Stimulated activated CD8-positive, alpha-beta memory T cell treated with anti-CD3 and anti-CD28 coated beads, Interleukin-4, amount 100 ng/mL, for 48 hours (primary cell): ENCODE measurements at regions not wholly inside any gene's neighbourhood (a gene's known extent, or its start where the extent isn't known, plus 50 kb on each side); places are given as distances from the start of the nearest gene placed in this dataset.

Experiments
- DNase-seq: peaks from one replicate; pipeline ENCODE4 v3.0.0-alpha.2; 2020

DNA sequence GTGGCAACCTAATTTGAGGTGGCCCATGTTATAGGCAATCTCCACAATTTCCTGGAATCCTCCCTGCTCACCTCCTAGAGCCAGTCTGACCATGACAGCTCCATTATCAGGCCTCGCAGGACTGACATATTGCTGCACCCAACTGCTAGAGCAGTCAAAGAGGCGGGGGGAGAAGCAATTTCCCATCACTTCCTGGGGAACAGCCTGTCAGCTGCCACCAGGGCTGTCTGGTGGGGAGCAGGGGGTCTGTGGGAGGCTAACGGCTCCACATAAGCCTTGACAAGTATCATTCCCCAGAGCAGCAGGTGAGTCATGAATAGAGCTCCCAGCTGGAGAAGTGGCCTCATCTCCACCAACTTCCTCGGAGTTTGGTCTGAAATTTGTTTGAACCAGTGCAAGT is 322.9 kb downstream of the MATN1 start:
- DNase-seq: no peak

- DNase-seq: no peak
Observed at GRCh38 chr1:30399026-30399425, 324.4 kb downstream of the MATN1 start.

- DNase-seq: no peak
Observed at GRCh38 chr1:30397576-30397975, 325.8 kb downstream of the MATN1 start.

GRCh38 chr1:30395631-30396030 is 327.8 kb downstream of the MATN1 start:
- no peak for DNase-seq

DNA sequence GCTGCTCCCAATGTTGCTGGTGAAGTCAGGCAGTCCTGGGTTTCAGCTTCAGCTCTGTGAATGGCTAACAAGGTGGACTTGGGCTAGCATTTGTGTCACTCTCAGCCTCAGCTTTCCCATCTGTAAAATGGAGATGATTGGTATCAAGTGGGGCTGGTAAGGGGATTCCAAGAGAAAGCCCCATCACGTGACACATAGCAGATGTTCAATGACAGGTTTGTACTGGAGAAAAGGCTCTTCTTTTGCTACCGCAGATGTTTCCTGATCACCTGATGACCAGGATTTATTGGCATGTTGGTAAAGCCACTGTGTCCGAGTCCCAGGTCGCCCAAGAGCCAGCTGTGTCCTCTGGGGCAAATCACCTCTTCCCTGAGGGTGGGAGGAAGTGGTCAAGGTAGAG is 335.0 kb downstream of the MATN1 start:
- DNase-seq: no peak

DNA sequence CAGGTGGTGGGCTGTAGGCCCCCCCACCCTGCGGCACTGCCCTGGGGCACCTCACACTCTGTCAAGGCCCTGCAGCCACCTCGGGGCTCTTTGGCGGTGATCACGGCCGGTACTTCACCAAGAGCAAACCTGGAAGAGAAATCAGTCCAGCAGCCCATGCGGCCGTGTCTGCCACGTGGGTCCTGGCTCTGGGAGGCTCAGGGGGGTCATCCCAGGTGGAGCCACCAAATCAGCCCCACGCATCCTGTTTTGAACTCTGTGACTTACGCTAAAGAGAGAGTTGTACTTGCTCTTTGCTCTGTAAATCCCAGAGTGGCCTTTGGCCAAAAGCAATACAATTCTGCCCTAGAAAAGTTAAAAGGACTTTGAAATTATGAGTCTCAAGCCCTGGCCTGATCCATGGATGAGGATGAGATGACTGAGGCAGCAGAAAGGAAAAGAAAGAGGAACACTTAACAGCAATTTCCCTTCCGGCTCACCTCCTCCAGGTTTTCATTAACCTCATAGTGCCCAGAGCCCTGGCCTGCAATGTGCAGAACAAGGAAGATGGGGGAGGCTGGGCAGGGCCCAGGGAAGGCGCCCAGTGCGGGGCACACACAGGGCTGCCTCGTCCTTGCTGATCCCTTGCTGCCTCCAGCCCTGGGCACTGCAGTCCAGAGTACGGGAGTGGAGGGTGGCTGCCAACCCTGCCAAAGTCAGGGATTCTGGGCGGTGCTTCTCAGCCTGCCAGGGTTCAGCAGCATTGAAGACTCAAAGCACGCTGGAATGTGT is 337.0 kb downstream of the MATN1 start:
- no peak for DNase-seq

GRCh38 chr1:30385246-30385995 is 338.0 kb downstream of the MATN1 start:
- DNase-seq: no peak

- DNase-seq: no peak
Observed at GRCh38 chr1:30384286-30385245, 338.8 kb downstream of the MATN1 start.

DNA sequence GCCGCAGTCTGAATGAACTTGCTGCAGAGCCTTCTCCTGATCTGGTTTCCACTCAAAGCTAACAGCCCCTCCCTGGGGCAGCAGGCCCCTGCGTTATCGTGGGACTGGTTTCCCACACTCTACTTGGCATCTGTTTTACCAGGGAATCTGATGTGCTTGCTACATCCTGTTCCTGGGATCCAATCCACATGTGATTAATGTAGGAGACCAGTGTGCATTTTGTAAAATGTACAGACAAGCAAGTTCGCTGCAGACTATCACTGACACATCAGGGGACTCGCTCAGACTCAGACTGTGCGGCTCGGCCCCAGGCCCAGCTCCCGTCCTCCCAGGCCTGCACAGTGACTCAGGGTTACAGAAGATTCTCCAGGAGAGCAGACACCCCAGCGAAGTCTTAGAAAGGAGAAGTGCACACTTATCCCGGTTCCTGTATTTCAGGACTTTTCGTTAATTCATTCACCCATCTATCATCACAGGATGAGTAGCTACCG is 340.1 kb downstream of the MATN1 start:
- DNase-seq: no peak

GRCh38 chr1:30382496-30382895 is 340.9 kb downstream of the MATN1 start:
- DNase-seq: no peak

DNA sequence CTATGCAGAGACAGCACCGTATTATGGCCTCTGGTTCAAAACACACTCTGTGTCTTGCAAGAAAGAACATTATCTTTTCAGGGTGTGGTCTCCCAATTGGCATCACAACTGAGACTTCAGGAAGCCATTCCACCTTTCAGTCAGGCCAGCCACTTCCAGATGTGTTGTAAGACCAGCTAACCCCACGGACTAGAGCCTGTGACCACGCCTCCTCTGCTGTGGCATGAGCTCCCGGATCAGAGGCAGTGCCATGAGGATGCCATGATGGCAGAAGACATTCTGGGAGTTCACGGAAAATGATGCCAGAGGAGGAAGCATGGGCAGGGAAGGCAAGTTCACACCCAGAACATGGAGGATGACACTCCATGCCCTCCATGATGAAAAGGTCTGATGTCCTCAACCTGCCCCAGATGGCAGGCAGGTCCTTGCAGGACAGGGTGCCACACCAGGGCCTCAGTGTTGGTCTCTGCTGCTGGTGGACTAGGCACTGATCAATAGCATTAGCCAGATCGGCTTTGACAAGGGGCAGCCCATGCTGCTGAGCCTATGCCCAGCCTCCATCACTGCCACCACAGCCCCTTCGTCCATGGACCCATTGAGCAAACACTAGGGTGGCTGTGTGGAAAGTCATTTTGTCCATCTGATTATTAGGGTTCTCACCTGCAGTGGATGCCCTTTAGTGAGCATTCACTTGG is 341.6 kb downstream of the MATN1 start:
- no peak for DNase-seq

DNA sequence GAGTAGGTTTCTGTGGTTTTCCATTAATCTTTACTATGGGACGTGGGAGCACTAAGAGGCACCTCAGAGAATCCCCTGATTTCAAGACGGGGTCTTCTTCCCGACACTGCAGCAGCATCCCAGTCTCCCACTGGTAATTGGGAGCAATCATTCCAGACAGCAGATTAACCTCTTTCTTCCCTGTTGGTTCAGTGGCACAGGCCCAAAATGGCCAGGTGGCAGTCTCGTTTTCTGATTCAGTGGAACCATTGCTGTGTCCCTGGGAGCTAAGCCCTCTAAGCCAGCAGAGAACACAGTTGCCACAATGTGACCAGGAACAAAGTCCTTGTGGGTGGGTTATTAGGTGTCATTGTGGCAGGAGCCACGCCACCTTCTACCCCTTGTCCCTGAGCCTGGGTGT is 342.1 kb downstream of the MATN1 start:
- no peak for DNase-seq

GRCh38 chr1:30380625-30380984 is 342.8 kb downstream of the MATN1 start:
- DNase-seq: no peak

GRCh38 chr1:30379684-30380624 is 343.4 kb downstream of the MATN1 start:
- DNase-seq: peak; percentile 51

- no peak for DNase-seq
Observed at GRCh38 chr1:30378991-30379581, 344.3 kb downstream of the MATN1 start.

DNA sequence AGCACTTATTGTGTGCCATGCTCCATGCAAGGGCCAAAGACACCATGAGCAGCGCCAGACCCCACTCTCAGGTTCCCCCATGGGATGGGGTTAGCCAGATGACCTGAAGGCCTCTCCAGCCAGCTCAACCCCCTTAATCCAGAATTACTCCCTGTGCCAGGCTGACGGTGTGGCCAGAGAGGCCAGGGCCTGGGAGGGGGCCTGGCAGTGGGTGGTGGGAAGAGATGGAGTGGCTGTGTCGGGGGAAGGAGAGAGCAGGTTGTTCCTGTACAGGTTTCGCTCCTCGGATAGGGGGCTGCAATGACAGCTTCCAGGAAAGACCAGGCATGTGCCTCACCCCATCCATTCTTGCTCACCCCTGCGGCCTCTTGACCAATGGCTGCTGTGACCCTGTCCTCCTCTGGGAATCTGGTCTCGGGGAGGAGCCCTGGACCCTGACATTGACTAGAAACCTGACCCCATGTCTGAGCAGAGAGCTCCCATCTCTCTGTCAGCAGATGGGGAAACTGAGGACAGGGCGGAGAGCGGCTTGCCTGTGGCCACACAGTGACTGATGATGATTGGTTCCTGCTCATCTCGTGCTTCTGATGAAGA is 345.3 kb downstream of the MATN1 start:
- no peak for DNase-seq

DNA sequence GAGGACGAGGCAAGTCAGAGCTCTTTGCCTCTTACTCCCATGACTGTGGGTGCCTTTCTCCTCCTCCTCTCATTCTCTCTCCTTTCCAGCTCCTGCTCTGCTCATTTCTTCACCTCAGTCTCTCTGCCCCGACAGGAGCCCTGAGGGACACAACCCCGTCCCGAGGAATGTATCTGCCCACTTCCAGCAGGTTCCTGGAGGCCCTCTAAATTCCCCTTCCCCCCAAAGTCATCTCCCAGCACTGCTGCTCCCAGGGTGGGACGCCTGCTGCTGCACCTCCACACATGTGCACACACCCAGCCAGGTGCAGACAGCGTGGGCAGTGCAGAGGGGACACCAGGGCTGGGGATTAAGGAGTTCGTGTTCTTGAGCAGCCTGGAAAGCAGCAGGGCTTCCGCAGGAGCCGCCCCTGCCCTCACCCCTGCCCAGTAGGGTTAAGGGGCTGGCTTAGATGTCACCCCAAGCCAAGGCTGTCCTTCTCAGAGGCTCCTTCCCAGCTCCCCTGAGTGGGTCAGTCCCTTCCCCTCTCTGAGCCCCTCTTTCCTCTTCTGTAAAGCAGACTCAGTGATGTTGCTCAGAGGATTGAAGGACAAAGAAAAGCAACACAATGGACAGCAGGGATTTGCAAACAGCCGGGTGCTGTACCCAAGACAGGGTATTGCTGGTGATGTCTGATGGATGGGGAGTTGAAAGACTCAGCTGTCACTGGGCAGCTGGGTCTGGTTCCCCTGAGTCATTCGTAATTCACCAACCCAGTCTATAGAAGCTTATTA is 346.0 kb downstream of the MATN1 start:
- DNase-seq: no peak

GRCh38 chr1:30376054-30376697 is 347.2 kb downstream of the MATN1 start:
- no peak for DNase-seq

- no peak for DNase-seq
Observed at GRCh38 chr1:30375156-30375555, 348.2 kb downstream of the MATN1 start.
